HG02885 (cell line): ENCODE measurements at regions not wholly inside any gene's neighbourhood (a gene's known extent, or its start where the extent isn't known, plus 50 kb on each side); places are given as distances from the start of the nearest gene placed in this dataset.

Source experiments
- ATAC-seq: cut with Tn5 transposase; IDR thresholded peaks from one replicate; pipeline ENCODE4 v1.9.1; 2021; ENCODE audit warnings: mild to moderate bottlenecking; ENCODE audit not compliant: unreplicated experiment, poor library complexity

- ATAC-seq = no peak
These were observed 525.5 kb downstream of the RFC3 start for GRCh38 chr13:34343413-34343940.

DNA sequence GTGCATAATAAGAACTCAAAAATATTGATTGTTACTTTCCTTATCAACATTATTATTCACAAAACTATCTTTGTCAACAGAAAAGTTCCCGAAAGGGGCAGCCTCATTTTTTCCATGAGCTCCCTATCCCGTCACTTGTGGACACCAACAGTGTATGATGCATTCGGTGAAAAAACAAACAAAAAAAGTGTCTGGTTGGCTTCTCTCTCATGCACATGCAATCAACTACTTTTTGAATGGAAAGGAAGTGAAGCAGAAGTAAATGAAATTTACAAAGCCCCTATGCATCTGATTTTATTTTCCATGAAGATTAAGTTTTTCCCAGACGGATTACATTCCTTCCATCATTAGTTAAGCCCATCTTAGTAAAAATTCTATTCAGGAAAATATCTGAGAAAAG is 526.9 kb downstream of the RFC3 start:
- no peak for ATAC-seq

- no peak for ATAC-seq
These were observed 527.5 kb downstream of the RFC3 start for GRCh38 chr13:34345258-34345965.

DNA sequence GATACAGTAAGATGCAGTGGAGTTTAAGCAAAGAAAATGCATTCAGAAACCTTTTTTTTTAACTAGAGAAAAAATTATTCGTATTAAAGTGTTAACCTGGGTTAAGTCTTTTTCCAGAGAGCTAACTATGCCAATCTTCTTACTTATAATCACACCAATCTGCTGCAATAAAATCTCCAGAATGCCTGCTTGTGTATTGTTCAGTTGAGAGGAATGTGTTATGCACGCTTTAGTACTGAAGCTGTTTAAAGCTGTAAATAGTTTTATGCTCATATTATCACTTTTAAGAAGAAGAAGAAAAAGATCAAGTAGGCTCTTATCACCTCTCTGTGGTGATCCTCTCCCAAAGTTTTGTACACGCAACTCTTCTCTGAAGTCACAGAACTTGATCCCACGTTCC is 528.7 kb downstream of the RFC3 start:
- no peak for ATAC-seq

DNA sequence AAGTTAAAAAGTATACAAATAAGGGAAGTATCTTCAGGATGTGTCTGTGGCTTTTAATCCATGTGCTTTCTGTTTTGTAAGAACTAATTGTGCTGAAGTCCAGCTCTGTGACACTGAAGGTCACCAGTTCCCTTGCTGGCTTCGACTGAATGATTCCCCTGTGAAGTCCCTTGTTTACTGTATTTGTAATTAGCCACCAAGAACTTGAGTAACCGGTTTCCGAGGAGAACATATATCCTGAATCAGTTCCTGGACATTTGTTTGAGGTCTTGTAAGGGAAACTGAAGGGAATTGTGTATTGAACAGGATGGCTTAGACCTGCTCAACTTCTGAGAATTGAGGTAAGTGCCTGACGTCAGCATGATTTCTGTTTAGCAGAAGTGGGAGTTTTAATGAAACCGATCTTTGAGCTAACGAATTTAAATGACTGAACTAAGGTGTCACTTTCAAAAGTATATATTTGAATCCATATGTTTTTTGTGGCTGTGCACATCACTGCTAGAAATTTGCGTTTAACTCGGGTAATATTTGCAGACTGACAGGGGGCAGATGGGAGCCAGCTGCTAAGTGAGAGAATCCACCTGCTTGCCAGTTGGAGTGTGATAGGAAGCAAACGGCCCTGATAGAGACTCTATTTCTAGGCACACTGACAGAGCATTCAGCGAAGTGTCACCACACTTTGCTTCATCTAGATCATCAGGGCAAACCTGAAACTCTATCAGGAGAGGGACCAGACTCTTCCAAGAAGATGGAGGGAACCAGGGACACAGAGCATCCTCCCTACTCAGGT is 530.0 kb downstream of the RFC3 start:
- no peak for ATAC-seq

GRCh38 chr13:34349091-34349722 is 531.3 kb downstream of the RFC3 start:
- no peak for ATAC-seq

DNA sequence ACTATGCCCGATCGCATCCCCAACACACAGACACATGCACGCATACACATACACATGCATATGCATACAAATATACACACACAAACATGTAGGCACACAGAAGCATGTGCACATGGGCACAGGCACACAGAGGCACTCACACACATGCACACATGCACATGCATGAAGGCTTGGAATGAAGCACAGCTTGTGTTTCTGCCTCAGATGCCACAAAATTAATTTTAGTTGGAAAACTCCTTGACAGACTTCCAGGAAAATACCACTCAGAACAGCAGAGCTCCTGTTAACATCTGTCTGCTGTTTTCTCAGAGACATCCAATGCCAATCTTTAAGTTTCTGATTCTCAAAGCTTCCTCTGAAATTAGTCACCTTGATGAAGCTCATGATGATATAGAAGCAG is 532.7 kb downstream of the RFC3 start:
- no peak for ATAC-seq

DNA sequence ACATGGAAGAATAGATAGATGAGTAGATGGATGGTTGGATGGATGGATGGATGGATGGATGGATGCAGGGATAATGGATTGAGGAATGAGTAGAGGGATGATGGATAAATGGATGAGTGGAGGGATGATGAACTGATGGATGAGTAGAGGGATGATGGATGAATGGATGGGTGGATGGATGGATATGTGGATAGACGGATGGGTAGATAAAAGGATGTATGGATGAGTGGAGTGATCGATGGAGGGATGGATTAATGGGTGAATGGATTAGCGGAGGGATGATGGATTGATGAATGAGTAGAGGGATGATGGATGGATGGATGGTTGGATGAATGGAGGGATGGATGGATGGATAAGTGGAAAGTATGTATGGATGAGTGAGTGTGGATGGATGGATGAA is 533.2 kb downstream of the RFC3 start:
- ATAC-seq = no peak

- ATAC-seq = no peak
These were observed 535.0 kb downstream of the RFC3 start for GRCh38 chr13:34352958-34353357.

- no peak for ATAC-seq
These were observed 538.9 kb downstream of the RFC3 start for GRCh38 chr13:34356686-34357434.

DNA sequence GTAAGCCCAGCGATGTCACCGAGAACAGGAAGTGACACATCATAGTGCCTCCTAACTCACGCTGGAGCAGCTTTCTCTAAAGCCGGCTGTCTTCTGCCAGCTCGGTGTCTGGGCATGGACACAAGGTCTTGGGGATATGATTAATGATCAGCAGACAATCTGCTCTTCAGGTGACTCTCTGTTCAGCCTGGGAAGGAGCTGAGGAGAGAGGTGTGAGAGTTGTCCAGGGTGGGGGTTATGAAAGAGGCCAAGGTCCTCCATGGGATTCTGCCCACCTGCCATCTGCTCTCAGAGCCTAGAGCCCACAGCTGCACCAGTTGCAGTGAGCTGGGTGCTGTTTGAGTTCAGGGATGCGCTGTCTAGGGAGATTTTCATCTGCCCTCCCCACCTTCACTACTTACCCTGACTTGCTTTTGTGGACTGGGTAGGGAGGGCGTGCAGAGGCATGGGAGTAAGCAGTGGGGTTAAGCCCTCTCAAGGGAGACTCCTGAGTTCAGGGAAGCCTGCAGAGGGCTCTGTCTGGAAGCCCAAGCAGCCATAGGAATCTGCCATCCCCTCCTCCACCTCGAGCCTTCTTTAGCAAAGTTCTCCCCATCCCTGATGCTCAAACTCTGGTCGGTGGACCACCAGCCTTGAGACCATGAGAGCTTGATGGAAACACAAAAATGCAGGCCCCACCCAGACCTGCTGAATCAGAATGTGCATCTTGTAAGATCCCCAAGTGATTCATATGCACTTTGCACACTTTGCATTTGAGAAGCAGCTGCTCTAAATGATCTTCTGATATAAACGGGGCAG is 539.7 kb downstream of the RFC3 start:
- ATAC-seq = no peak

GRCh38 chr13:34358811-34359513 is 541.0 kb downstream of the RFC3 start:
- no peak for ATAC-seq

DNA sequence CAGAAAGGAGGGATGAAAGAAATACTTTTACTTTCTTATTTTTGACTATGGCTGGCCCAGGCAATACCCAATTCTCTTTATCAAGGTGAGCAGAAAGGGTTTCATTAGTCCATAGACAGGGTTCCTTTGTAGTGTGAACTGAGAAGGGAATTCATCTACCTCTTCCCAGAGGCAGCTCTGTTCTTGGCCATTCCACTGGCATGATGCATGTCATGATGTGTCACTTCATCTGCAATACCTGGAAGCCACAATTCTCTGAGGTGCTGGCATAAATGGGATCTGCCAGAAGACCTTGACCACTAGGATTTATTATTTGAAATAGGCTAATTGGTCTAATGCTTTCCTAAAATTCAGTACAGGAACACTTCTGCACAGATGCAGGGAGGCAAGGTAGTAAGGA is 542.8 kb downstream of the RFC3 start:
- no peak for ATAC-seq

GRCh38 chr13:34361560-34361959 is 543.6 kb downstream of the RFC3 start:
- no peak for ATAC-seq

DNA sequence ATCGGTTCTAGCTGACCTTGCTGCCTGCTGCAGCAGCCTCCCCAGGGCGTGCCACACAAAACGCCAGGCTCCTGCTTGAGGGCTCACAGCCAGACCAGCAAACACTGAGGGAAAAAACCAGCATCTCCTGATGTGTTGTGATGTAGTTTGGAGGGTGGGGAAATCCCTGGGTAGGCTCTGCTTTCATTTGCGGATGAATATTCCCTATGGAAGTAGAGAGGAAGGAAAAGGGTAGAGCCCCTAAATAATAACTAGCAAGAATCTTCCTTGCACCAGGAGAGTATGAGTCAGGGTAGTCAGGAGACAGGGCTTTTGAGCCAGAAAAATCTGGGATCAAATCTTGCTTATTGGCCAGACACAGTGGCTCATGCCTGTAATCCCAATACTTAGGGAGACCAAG is 545.3 kb downstream of the RFC3 start:
- ATAC-seq = no peak

- no peak for ATAC-seq
These were observed 546.7 kb downstream of the RFC3 start for GRCh38 chr13:34364633-34365032.

- no peak for ATAC-seq
These were observed 552.0 kb downstream of the RFC3 start for GRCh38 chr13:34369931-34370330.

DNA sequence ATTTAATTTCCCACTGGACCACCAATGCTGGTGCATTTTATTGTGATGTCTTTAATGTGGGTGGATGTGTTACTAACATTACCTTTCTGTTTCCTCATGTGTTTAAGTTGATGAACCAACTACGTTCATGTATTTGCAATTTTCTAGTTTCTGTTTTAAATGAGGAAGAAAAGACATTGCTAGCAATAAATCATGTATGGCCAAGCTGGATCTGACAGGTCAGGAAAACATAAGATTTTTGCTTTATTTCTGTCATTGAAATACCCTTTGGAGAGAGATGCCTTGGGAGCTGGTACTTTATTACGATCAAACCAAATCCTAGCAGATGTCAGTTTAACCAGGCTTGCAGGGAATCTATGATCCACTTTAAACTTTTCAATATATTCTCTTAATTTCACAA is 553.2 kb downstream of the RFC3 start:
- no peak for ATAC-seq
